Upper lobe of left lung (tissue), 4 donors: ENCODE measurements at regions not wholly inside any gene's neighbourhood (a gene's known extent, or its start where the extent isn't known, plus 50 kb on each side); places are given as distances from the start of the nearest gene placed in this dataset.

Experiments
- CTCF ChIP-seq, 6 experiments: fragments of 450-650 bp in 4 of 6; fragments of 200-600 bp in 2 of 6; sonication (generic) in 2 of 6; IDR thresholded peaks; one replicate each; pipeline ENCODE4 v1.5.1; 2016 to 2019; ENCODE audit warnings: antibody characterized with exemption in 6 of 6
- POLR2AphosphoS5 ChIP-seq, 2 donors: sonication (generic); formaldehyde crosslinking; IDR thresholded peaks; one replicate each; pipeline ENCODE4 v1.5.1; 2017; ENCODE audit warnings: antibody characterized with exemption in 2 of 2

GRCh38 chr14:58717211-58717610, 79.4 kb downstream of the DACT1 start:
- TF ChIP-seq POLR2AphosphoS5 (IDR thresholded peaks at IDR 0.05) (no peak), CTCF (IDR thresholded peaks at IDR 0.05) (no peak)
